Stimulated activated CD4-positive, alpha-beta T cell treated with anti-CD3 and anti-CD28 coated beads, TNF-alpha, amount 100 ng/mL, for 48 hours (primary cell): ENCODE measurements at regions not wholly inside any gene's neighbourhood (a gene's known extent, or its start where the extent isn't known, plus 50 kb on each side); places are given as distances from the start of the nearest gene placed in this dataset.
A peak's percentile ranks its signal among the peaks of the same experiment; 100 is the strongest.
"Not testable (repeated sequence)": the region's sequence is repeated elsewhere in the genome, so short reads cannot be mapped to it uniquely, and the experiment has no call there.

Experiments used
- DNase-seq, 3 donors: peaks; one replicate each; pipeline ENCODE4 v3.0.0-alpha.2; 2020; ENCODE audit warnings: low read depth in 3 of 3

- no peak for DNase-seq
Measured at GRCh38 chr4:15163284-15163645, 161.0 kb downstream of the CPEB2 start.

- no peak for DNase-seq
Measured at GRCh38 chr4:15164571-15164970, 162.3 kb downstream of the CPEB2 start.

GRCh38 chr4:15167743-15168142 lies 165.5 kb downstream of the CPEB2 start:
- no peak for DNase-seq

GRCh38 chr4:15168759-15169158 lies 166.5 kb downstream of the CPEB2 start:
- DNase-seq, result no peak

- no peak for DNase-seq
Measured at GRCh38 chr4:15171725-15172124, 169.4 kb downstream of the CPEB2 start.

GRCh38 chr4:15173251-15173650 lies 171.0 kb downstream of the CPEB2 start:
- DNase-seq, result no peak

GRCh38 chr4:15174168-15174567 lies 171.9 kb downstream of the CPEB2 start:
- not testable (repeated sequence) for DNase-seq

- not testable (repeated sequence) for DNase-seq
Measured at GRCh38 chr4:15179842-15180241, 177.6 kb downstream of the CPEB2 start.

GRCh38 chr4:15182600-15183220 lies 180.4 kb downstream of the CPEB2 start:
- DNase-seq, result peak in 1 of 3 donors; percentile 13

- no peak for DNase-seq
Measured at GRCh38 chr4:15186149-15186548, 183.9 kb downstream of the CPEB2 start.

- no peak for DNase-seq
Measured at GRCh38 chr4:15186806-15187205, 184.5 kb downstream of the CPEB2 start.

- DNase-seq, result no peak
Measured at GRCh38 chr4:15188605-15189539, 186.6 kb downstream of the CPEB2 start.

- no peak for DNase-seq
Measured at GRCh38 chr4:15194520-15194919, 192.2 kb downstream of the CPEB2 start.

- DNase-seq, result no peak
Measured at GRCh38 chr4:15197005-15197404, 194.7 kb downstream of the CPEB2 start.

GRCh38 chr4:15198070-15198727 lies 195.9 kb downstream of the CPEB2 start:
- DNase-seq, result no peak

GRCh38 chr4:15201782-15202181 lies 199.5 kb downstream of the CPEB2 start:
- DNase-seq, result no peak

- DNase-seq, result no peak
Measured at GRCh38 chr4:15202481-15202880, 200.2 kb downstream of the CPEB2 start.

GRCh38 chr4:15206526-15206925 lies 204.2 kb downstream of the CPEB2 start:
- not testable (repeated sequence) for DNase-seq

GRCh38 chr4:15213302-15213970 lies 211.2 kb downstream of the CPEB2 start:
- no peak for DNase-seq

GRCh38 chr4:15215109-15215508 lies 212.7 kb upstream of the C1QTNF7 start:
- DNase-seq, result no peak

- no peak for DNase-seq
Measured at GRCh38 chr4:15226203-15226602, 201.6 kb upstream of the C1QTNF7 start.
